ENCODE measurements at regions not wholly inside any gene's neighbourhood (a gene's known extent, or its start where the extent isn't known, plus 50 kb on each side); places are given as distances from the start of the nearest gene placed in this dataset.

DNA sequence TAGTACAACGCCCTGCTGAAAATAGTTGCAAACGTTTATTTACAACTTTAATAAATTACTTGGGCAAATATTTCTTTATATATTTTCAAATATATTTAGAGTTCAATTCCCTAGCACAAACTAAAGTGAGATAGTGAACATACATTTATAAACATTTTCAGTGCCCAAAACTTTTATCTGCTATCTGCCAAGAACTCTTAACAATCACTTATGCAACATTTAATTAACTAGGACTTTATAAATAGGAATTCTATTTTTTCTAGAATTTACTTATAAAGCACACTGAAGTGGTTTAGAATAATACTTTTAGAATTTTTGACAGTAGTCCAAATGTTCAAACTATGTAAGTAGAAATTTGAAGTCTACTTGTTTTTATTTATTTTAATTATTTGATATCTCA is 452.6 kb upstream of the RGS17 start (continued):
- TF ChIP-seq, protein P1, sequence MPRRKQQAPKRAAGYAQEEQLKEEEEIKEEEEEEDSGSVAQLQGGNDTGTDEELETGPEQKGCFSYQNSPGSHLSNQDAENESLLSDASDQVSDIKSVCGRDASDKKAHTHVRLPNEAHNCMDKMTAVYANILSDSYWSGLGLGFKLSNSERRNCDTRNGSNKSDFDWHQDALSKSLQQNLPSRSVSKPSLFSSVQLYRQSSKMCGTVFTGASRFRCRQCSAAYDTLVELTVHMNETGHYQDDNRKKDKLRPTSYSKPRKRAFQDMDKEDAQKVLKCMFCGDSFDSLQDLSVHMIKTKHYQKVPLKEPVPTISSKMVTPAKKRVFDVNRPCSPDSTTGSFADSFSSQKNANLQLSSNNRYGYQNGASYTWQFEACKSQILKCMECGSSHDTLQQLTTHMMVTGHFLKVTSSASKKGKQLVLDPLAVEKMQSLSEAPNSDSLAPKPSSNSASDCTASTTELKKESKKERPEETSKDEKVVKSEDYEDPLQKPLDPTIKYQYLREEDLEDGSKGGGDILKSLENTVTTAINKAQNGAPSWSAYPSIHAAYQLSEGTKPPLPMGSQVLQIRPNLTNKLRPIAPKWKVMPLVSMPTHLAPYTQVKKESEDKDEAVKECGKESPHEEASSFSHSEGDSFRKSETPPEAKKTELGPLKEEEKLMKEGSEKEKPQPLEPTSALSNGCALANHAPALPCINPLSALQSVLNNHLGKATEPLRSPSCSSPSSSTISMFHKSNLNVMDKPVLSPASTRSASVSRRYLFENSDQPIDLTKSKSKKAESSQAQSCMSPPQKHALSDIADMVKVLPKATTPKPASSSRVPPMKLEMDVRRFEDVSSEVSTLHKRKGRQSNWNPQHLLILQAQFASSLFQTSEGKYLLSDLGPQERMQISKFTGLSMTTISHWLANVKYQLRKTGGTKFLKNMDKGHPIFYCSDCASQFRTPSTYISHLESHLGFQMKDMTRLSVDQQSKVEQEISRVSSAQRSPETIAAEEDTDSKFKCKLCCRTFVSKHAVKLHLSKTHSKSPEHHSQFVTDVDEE (CRISPR knock-in tag; IDR thresholded peaks at IDR 0.05) = no peak
- TF ChIP-seq TOX (CRISPR knock-in tag; IDR thresholded peaks at IDR 0.05; ENCODE audit: borderline replicate concordance) (no peak), ARNTL (CRISPR knock-in tag; IDR thresholded peaks at IDR 0.05; ENCODE audit: borderline replicate concordance, low read depth) (no peak)

- ATAC-seq = no peak
- TF ChIP-seq ARNTL (CRISPR knock-in tag; IDR thresholded peaks at IDR 0.05; ENCODE audit: borderline replicate concordance, low read depth) (no peak), ESRRG (CRISPR knock-in tag; IDR thresholded peaks at IDR 0.05) (no peak), SNAI2 (CRISPR knock-in tag; IDR thresholded peaks at IDR 0.05) (no peak), ZFP30 (CRISPR knock-in tag; IDR thresholded peaks at IDR 0.05) (no peak), RARB (CRISPR knock-in tag; IDR thresholded peaks at IDR 0.05) (no peak), ISL1 (CRISPR knock-in tag; IDR thresholded peaks at IDR 0.05) (no peak), PPARA (CRISPR knock-in tag; IDR thresholded peaks at IDR 0.05; ENCODE audit: borderline replicate concordance) (no peak), ZNF8 (CRISPR knock-in tag; IDR thresholded peaks at IDR 0.05) (no peak), OSR1 (CRISPR knock-in tag; IDR thresholded peaks at IDR 0.05) (no peak), PATZ1 (CRISPR knock-in tag; IDR thresholded peaks at IDR 0.05; ENCODE audit: borderline replicate concordance) (no peak)
These were observed 449.7 kb upstream of the RGS17 start for GRCh38 chr6:153580776-153581175.

GRCh38 chr6:153575528-153575927 is 444.4 kb upstream of the RGS17 start:
- ATAC-seq = no peak
- TF ChIP-seq TCF4 (CRISPR knock-in tag; IDR thresholded peaks at IDR 0.05; ENCODE audit: borderline replicate concordance) (no peak), SNAI2 (CRISPR knock-in tag; IDR thresholded peaks at IDR 0.05) (no peak), GLIS3 (CRISPR knock-in tag; IDR thresholded peaks at IDR 0.05) (no peak), BACH2 (CRISPR knock-in tag; IDR thresholded peaks at IDR 0.05; ENCODE audit: borderline replicate concordance) (no peak), TOX (CRISPR knock-in tag; IDR thresholded peaks at IDR 0.05; ENCODE audit: borderline replicate concordance) (no peak), OSR1 (CRISPR knock-in tag; IDR thresholded peaks at IDR 0.05) (no peak), CREB5 (CRISPR knock-in tag; IDR thresholded peaks at IDR 0.05; ENCODE audit: low read depth) (no peak), ZC3H10 (CRISPR knock-in tag; IDR thresholded peaks at IDR 0.05) (no peak), PPARA (CRISPR knock-in tag; IDR thresholded peaks at IDR 0.05; ENCODE audit: borderline replicate concordance) (no peak)

GRCh38 chr6:153574231-153574630 is 443.1 kb upstream of the RGS17 start:
- peak; percentile 66 for ATAC-seq
- TF ChIP-seq TOX (CRISPR knock-in tag; IDR thresholded peaks at IDR 0.05; ENCODE audit: borderline replicate concordance) (no peak), CSDC2 (CRISPR knock-in tag; IDR thresholded peaks at IDR 0.05) (no peak), ZNF8 (CRISPR knock-in tag; IDR thresholded peaks at IDR 0.05) (no peak), ZC3H10 (CRISPR knock-in tag; IDR thresholded peaks at IDR 0.05) (no peak), POU6F1 (CRISPR knock-in tag; IDR thresholded peaks at IDR 0.05; ENCODE audit: borderline replicate concordance, low read depth) (no peak), ESRRG (CRISPR knock-in tag; IDR thresholded peaks at IDR 0.05) (no peak), RARB (CRISPR knock-in tag; IDR thresholded peaks at IDR 0.05) (no peak), ZFP3 (CRISPR knock-in tag; IDR thresholded peaks at IDR 0.05) (no peak), SNAI2 (CRISPR knock-in tag; IDR thresholded peaks at IDR 0.05) (no peak), BACH2 (CRISPR knock-in tag; IDR thresholded peaks at IDR 0.05; ENCODE audit: borderline replicate concordance) (no peak)
- TF ChIP-seq, protein P1 (CRISPR knock-in tag; IDR thresholded peaks at IDR 0.05) = no peak
